Adrenal gland (tissue), 9 donors: ENCODE measurements at regions not wholly inside any gene's neighbourhood (a gene's known extent, or its start where the extent isn't known, plus 50 kb on each side); places are given as distances from the start of the nearest gene placed in this dataset.

Experiments used
- DNase-seq, 7 donors: peaks; one replicate each; pipeline ENCODE4 v3.0.0-alpha.2; 2019 to 2020
- H3K27ac ChIP-seq, 5 donors: fragments of 200-600 bp; sonication (generic) in 4 of 5; 1 replicate in 3 of 5; 2 replicates in 2 of 5; pipeline versions ENCODE4 v1.5.1 to v1.8.0; 2016 to 2020; ENCODE audit warnings: mild to moderate bottlenecking in 1 of 5
- H3K27me3 ChIP-seq: fragments of 200-600 bp; 2 replicates; pipeline ENCODE4 v1.8.0; 2021
- H3K36me3 ChIP-seq, 2 donors: fragments of 200-600 bp; replicated peaks in 1 of 2; 1 replicate in 1 of 2; 2 replicates in 1 of 2; pipeline versions ENCODE4 v1.5.1 to v1.8.0; 2018 to 2022
- H3K4me1 ChIP-seq, 2 donors: fragments of 200-600 bp; replicated peaks in 1 of 2; 1 replicate in 1 of 2; 2 replicates in 1 of 2; pipeline versions ENCODE4 v1.5.1 to v1.8.0; 2018 to 2021
- H3K4me3 ChIP-seq, 4 donors: fragments of 200-600 bp; sonication (generic) in 3 of 4; one replicate each; pipeline ENCODE4 v1.5.1; 2016 to 2018
- H3K9me3 ChIP-seq, 3 donors: fragments of 200-600 bp; sonication (generic) in 1 of 3; replicated peaks in 1 of 3; 1 replicate in 2 of 3; 2 replicates in 1 of 3; pipeline versions ENCODE4 v1.5.1 to v1.8.0; 2016 to 2021
- POLR2A ChIP-seq, 2 donors: fragments of 450-650 bp; IDR thresholded peaks; one replicate each; pipeline ENCODE4 v1.6.1; 2017; ENCODE audit warnings: antibody characterized with exemption in 2 of 2, mild to moderate bottlenecking in 2 of 2, moderate library complexity in 1 of 2
- WGBS, 4 donors: extraction: QIAGEN DNeasy Blood & Tissue Kit in 2 of 4; methylation state at CpG; one replicate each; pipeline versions ENCODE4 v1.1.5 to v1.1.7; 2013 to 2017; 5-methylcytosine and 5-hydroxymethylcytosine counted together
- intact Hi-C, 2 donors: fragments of 100-400 bp; cut with DNase I; formaldehyde crosslinking; loops; one replicate each; pipeline versions ENCODE4 v1.14.1 to v1.15.0; 2022 to 2023
- TF ChIP-seq, protein P1 (sequence below), 6 experiments: fragments of 450-650 bp in 4 of 6; fragments of 200-600 bp in 2 of 6; sonication (generic) in 1 of 6; IDR thresholded peaks; 1 replicate in 5 of 6; 2 replicates in 1 of 6; pipeline versions ENCODE4 v1.5.1 to v1.8.0; 2016 to 2021; ENCODE audit warnings: antibody characterized with exemption in 6 of 6, mild to moderate bottlenecking in 2 of 6, moderate library complexity in 1 of 6
- donor health status: healthy with polysubstance abuse.
- donor health status: Bipolar disorder and iron deficiency.
- donor health status: DM: yes; HTN: yes; CAD: no.
- donor health status: DM: no; HTN: no; CAD: no.
- donor health status: DM: no; HTN: no; CAD: no.

GRCh38 chr2:150781142-150781541 is 293.7 kb upstream of the RND3 start:
- H3K27ac ChIP-seq = no peak overlapping the region
- H3K27me3 ChIP-seq = no peaks in the 10 kb centered on the region
- TF ChIP-seq, protein P1, sequence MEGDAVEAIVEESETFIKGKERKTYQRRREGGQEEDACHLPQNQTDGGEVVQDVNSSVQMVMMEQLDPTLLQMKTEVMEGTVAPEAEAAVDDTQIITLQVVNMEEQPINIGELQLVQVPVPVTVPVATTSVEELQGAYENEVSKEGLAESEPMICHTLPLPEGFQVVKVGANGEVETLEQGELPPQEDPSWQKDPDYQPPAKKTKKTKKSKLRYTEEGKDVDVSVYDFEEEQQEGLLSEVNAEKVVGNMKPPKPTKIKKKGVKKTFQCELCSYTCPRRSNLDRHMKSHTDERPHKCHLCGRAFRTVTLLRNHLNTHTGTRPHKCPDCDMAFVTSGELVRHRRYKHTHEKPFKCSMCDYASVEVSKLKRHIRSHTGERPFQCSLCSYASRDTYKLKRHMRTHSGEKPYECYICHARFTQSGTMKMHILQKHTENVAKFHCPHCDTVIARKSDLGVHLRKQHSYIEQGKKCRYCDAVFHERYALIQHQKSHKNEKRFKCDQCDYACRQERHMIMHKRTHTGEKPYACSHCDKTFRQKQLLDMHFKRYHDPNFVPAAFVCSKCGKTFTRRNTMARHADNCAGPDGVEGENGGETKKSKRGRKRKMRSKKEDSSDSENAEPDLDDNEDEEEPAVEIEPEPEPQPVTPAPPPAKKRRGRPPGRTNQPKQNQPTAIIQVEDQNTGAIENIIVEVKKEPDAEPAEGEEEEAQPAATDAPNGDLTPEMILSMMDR (IDR thresholded peaks at IDR 0.05) = no peak
- no peak for TF ChIP-seq POLR2A (IDR thresholded peaks at IDR 0.05)
- DNase-seq = no peak
- intact Hi-C loops = no loop called here
- no peak overlapping the region for H3K4me3 ChIP-seq
- H3K36me3 ChIP-seq = no peaks in the 10 kb centered on the region
- WGBS, 4 donors = 82 to 89% (median 85%) methylated on average over 7 of the region's 7 CpGs
- H3K4me1 ChIP-seq = no peaks in the 10 kb centered on the region
- H3K9me3 ChIP-seq = no peaks in the 10 kb centered on the region

- no peak overlapping the region for H3K4me3 ChIP-seq
- H3K4me1 ChIP-seq = no peaks in the 10 kb centered on the region
- TF ChIP-seq POLR2A (IDR thresholded peaks at IDR 0.05) = no peak
- TF ChIP-seq, protein P1 (IDR thresholded peaks at IDR 0.05) = no peak
- H3K27ac ChIP-seq = peak overlapping the region in 1 of 5 donors; percentile 3
- 0 to 28% (median 14%) methylated on average over 1 of the region's 1 CpG for WGBS, 4 donors
- H3K36me3 ChIP-seq = no peaks in the 10 kb centered on the region
- H3K27me3 ChIP-seq = no peaks in the 10 kb centered on the region
- no peaks in the 10 kb centered on the region for H3K9me3 ChIP-seq
- DNase-seq = peak in 4 of 7 donors; percentile 14 to 25 (median 20)
- intact Hi-C loops = no loop called here
These were observed 291.4 kb upstream of the RND3 start for GRCh38 chr2:150778828-150779227.

GRCh38 chr2:150769421-150769820 is 282.0 kb upstream of the RND3 start:
- no peaks in the 10 kb centered on the region for H3K9me3 ChIP-seq
- no peaks in the 10 kb centered on the region for H3K4me1 ChIP-seq
- 86 to 100% (median 90%) methylated on average over 1 of the region's 1 CpG for WGBS, 4 donors
- no peak overlapping the region for H3K27ac ChIP-seq
- no peak overlapping the region for H3K4me3 ChIP-seq
- H3K36me3 ChIP-seq = no peaks in the 10 kb centered on the region
- intact Hi-C loops = no loop called here
- no peak for DNase-seq
- H3K27me3 ChIP-seq = no peaks in the 10 kb centered on the region
- no peak for TF ChIP-seq POLR2A (IDR thresholded peaks at IDR 0.05)
- TF ChIP-seq, protein P1 (IDR thresholded peaks at IDR 0.05) = no peak

GRCh38 chr2:150767991-150768746 is 280.7 kb upstream of the RND3 start:
- H3K27me3 ChIP-seq = no peaks in the 10 kb centered on the region
- no peak for DNase-seq
- H3K27ac ChIP-seq = no peak overlapping the region
- H3K4me3 ChIP-seq = no peak overlapping the region
- no peaks in the 10 kb centered on the region for H3K9me3 ChIP-seq
- WGBS, 4 donors = 66 to 89% (median 85%) methylated on average over 5 of the region's 5 CpGs
- H3K36me3 ChIP-seq = no peaks in the 10 kb centered on the region
- TF ChIP-seq POLR2A (IDR thresholded peaks at IDR 0.05) = no peak
- TF ChIP-seq, protein P1 (IDR thresholded peaks at IDR 0.05) = no peak
- intact Hi-C loops = no loop called here
- no peaks in the 10 kb centered on the region for H3K4me1 ChIP-seq
